ENCODE measurements at regions not wholly inside any gene's neighbourhood (a gene's known extent, or its start where the extent isn't known, plus 50 kb on each side); places are given as distances from the start of the nearest gene placed in this dataset.
"Not testable (repeated sequence)": the region's sequence is repeated elsewhere in the genome, so short reads cannot be mapped to it uniquely, and the experiment has no call there.

DNA sequence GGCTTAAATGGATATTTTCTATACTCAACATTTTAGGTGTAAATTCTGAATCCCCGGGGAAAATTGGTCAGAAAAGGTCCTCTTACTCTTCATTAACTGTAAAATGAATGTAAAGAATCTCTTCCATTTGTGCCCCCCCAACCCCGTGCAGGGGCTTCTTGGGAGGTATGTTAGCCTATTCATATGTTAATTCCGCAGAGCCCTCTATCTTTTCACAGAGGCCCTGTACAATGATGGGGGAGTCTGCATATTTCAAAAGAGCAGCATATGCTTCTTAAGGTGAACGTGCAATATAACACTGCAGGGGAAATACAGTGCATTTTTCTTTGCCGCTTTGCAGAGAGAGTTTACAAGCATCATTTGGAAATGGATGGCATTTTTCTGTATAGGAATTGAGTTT, 88.5 kb upstream of the CXorf66 start:
- no peak for DNase-seq

DNA sequence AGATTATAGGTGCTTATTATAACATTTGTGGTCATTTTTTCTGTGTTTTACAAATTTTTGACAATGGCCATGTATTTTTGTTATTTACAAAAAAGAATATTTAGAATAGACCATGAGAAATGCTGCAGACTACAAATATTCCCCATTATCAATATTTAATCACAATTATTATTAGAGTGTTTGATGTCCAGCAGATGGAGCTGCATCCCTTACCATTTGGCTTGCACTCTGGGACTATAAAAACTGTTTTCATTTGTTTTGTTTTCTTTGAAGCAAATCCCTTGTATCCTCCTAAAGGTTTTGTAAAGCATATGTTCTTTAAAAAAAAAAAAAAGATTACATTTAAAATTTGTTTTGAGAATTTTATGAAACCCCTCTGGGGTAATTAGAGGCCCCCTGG, 85.6 kb upstream of the CXorf66 start:
- DNase-seq: peak in 2 of 3 donors; percentile 13 to 19

DNA sequence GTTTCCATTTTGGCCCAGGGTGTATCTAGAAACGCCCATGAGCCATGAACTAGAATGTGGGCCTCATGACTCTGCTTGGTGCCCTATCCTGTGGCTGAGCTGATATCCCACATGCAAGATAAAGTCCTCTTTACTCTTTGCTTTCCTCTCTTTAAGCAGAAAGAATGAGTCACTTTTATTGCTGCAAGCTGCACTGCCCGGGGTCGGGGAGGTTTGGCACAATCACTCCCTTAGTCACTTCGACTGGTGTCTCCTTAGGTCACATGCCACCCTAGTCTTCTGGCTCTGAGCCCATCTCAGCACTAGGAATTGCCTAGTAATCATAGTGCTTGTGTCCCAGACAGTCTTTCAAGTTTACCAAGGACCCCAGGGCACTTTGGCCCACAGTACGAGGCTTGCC, 75.1 kb upstream of the CXorf66 start:
- peak in 2 of 3 donors; percentile 2 to 18 for DNase-seq

DNA sequence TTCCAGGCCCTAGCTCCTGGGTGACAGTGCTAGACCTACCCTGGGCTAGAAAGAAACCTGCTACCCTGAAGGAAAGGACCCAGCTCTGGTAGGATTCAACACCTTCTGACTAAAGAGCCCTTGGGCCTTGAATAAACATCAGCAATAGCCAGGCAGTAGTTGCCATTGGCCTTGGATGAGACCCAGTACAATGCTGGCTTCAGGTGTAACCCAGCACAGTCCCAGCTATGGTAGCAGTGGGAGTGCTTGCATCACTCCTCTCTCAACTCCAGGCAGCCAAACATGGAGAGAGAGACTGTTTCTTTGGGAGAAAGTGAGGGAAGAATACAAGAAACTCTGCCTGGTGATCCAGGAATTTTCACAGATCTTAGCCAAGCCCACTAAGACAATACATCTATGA, 73.5 kb upstream of the CXorf66 start:
- no peak for DNase-seq

DNA sequence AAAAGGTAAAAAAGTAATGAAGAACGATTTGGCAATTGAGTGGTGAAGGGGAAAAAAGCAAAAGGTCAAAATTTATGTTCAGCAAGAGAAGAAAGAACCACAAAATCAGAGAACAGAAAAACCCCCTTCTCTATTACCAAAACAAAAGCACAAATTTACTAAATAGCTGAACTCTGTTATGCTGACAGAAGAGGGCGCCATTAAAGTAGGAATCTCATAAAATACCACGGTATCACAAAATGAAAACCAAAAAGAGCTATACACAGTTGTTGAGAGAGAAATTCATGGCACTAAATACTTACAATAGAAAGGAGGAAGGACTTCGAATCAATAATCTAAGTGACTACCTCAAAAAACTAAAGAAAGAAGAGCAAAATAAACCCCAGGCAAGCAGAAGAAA, 69.6 kb upstream of the CXorf66 start:
- DNase-seq: peak in 2 of 3 donors; percentile 2 to 15

DNA sequence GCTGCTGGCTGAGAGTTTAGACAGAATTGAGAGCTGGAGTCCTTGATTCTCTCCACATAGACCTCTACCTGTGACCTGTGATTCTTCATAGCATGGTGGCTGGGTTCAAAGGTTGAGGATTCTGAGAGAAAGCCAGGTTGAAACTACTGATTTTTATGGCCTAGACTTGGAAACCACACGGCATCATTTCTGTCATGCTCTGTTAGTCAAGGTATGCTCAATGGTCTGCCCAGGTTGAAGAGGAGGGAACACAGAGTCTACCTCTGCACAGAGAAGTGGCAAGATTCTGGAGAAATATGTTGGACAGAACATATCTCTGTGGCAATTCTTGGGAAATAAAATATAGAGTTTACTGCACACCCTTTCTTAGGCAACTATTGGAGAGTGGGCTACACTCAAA, 57.2 kb upstream of the CXorf66 start:
- DNase-seq: no peak

DNA sequence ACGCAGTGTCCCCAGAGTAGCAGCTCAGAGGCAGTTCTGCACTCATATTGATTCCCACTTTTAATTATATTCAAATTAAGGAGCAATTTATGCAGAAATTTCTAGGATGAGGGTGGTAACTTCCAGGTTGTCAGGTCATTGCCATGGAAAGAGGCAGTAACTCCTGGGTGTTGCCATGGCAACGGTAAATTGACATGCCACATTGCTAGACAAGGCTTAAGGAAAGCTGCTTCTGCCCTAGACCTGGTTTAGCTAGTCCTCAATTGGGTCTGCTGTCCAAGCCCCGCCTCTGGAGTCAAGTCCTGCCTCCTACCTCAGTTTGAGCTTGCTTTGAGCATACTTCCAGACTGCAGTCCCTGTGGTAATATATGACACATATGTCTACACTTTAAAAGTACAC, 53.8 kb upstream of the CXorf66 start:
- not testable (repeated sequence) for DNase-seq
